Peyer's patch (tissue), 4 donors: ENCODE measurements at regions not wholly inside any gene's neighbourhood (a gene's known extent, or its start where the extent isn't known, plus 50 kb on each side); places are given as distances from the start of the nearest gene placed in this dataset.

Source experiments
- POLR2A ChIP-seq, 2 donors: fragments of 450-650 bp; IDR thresholded peaks; one replicate each; pipeline ENCODE4 v1.5.1; 2017; ENCODE audit warnings: antibody characterized with exemption in 2 of 2, mild to moderate bottlenecking in 2 of 2, moderate library complexity in 2 of 2
- TF ChIP-seq, protein P1 (sequence below), 6 experiments: fragments of 450-650 bp in 4 of 6; fragments of 200-600 bp in 2 of 6; sonication (generic) in 1 of 6; IDR thresholded peaks; one replicate each; pipeline ENCODE4 v1.5.1; 2017 to 2019; ENCODE audit warnings: antibody characterized with exemption in 6 of 6, mild to moderate bottlenecking in 3 of 6, moderate library complexity in 1 of 6

DNA sequence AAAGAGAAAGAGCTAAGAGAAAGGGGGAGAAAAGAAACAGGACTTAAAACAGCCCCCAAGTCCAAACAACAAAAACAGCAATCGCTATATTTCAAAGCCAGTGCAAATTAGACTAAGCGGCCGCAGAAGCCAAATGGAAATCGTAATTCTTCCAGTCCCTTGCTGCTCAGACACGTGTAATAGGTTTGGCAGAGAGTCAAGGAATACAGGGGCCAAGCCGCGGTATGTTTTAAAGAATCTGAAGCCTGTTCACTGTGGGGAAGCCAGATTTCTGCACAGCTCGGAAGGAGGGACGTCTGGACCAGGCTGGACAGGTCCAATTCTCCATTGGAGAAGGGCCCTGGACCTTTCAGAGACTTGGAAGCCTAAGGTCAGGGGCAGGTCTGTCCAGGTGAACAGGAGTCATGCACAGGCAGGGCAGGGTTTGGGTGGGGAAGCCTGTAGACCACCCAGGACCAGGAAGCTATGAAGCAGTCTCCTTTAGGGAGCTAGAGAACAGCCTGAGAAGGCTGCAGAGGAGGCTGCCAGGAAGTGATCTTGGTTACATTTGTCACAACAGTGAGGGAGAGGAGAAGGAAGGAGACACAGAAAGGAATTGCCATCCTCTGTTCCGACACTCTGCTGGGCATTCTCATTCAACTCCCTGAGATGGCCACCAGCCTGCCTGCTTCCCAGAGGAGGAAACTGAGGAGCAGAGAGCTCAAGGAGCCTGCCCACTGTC lies 265.5 kb upstream of the ISX start:
- no peak for TF ChIP-seq POLR2A (IDR thresholded peaks at IDR 0.05)
- TF ChIP-seq, protein P1, sequence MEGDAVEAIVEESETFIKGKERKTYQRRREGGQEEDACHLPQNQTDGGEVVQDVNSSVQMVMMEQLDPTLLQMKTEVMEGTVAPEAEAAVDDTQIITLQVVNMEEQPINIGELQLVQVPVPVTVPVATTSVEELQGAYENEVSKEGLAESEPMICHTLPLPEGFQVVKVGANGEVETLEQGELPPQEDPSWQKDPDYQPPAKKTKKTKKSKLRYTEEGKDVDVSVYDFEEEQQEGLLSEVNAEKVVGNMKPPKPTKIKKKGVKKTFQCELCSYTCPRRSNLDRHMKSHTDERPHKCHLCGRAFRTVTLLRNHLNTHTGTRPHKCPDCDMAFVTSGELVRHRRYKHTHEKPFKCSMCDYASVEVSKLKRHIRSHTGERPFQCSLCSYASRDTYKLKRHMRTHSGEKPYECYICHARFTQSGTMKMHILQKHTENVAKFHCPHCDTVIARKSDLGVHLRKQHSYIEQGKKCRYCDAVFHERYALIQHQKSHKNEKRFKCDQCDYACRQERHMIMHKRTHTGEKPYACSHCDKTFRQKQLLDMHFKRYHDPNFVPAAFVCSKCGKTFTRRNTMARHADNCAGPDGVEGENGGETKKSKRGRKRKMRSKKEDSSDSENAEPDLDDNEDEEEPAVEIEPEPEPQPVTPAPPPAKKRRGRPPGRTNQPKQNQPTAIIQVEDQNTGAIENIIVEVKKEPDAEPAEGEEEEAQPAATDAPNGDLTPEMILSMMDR (IDR thresholded peaks at IDR 0.05), result no peak
